EH (cell line): ENCODE measurements at regions not wholly inside any gene's neighbourhood (a gene's known extent, or its start where the extent isn't known, plus 50 kb on each side); places are given as distances from the start of the nearest gene placed in this dataset.
"Not testable (repeated sequence)": the region's sequence is repeated elsewhere in the genome, so short reads cannot be mapped to it uniquely, and the experiment has no call there.

ENCODE experiments used
- DNase-seq: peaks from one replicate; pipeline ENCODE4 v3.0.0-alpha.2; 2015; ENCODE audit warnings: low read depth

GRCh38 chr7:52777051-52777822 is 258.2 kb upstream of the POM121L12 start:
- DNase-seq, result no peak

DNA sequence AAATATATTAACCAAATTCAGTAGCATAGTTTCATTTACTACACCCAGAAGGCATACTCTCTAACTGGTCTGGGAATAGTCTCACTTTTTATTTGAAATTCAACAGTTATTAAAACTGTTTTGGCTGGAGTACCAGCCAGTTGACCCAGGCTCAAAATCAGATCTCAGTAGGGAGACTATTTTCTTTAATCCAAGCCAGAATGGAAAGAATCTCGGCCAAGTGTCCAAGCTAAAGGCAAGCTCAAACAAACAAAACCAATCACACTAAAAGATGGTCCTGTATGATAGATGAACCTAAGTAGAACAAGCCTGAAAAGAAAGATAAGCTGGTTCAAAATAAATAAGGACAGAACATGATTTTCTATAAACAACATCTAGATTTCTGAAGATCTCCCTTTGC is 259.6 kb upstream of the POM121L12 start:
- no peak for DNase-seq

DNA sequence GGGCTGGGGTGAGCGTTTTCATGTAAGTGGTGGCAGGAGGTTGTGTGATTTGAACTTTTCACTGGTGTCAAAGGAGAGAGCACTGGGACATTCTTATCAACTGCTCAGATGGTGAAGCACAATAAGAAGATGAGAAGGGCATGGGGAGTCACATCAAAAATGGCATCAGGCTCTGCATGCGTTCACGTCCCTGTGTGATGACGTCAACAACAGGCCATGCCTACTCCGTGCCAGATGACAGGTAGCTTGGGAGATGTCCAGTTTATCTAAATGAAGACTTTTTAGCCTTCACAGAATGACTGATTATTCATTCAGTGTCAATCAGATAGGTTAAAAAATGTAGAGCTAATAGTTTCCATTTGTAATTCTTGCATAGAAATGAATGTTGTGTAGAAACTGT is 264.3 kb upstream of the POM121L12 start:
- no peak for DNase-seq

DNA sequence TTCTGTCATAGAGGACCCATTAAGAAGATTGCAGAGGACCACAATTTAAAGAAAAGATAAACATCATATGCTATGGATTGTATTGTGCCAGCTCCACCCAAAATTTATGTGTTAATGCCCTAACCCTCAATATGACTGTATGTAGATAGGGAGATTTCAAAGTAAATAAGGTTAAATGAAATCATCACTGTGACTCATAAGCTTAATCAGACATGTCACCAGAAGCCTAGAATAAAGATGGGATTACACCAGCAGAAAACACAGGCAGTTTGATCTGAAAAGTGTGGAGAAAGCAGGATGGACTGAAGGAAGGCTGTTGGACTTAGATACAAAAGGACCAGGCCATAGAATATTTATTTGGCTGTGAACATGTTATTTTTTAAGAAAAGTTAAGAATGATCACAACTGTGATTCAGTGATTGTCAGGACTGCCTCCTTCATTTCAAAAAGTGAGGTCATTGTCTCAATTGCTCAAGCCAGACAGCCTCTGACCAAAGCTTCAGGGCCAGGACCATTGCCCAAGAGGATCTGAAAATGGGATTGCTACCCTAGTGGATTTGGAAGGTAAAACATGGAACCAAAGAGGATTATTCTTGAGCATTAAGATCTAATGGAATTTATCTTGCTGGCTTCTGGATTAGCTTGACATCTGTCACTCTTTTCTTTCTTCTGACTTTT is 270.8 kb upstream of the POM121L12 start:
- DNase-seq, result no peak

DNA sequence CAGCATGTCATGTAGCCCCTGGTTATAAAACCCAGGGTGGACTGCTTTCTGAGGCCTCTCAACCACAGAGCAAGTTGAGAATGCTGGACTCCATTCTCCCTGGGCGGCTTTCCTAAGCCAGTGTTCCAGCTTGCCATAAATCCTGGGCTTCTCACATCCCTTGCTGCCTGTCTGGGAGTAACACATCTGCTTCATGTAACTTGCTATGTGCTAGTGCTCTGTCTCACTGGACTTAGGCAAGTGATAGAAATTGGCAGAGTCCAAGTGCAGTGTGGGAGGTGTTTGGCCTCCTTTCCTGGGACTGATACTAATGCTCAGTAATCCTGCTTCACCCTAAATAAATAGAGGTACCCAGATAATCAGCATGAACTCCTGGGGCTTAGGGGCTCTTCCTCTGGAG is 277.1 kb upstream of the POM121L12 start:
- no peak for DNase-seq

DNA sequence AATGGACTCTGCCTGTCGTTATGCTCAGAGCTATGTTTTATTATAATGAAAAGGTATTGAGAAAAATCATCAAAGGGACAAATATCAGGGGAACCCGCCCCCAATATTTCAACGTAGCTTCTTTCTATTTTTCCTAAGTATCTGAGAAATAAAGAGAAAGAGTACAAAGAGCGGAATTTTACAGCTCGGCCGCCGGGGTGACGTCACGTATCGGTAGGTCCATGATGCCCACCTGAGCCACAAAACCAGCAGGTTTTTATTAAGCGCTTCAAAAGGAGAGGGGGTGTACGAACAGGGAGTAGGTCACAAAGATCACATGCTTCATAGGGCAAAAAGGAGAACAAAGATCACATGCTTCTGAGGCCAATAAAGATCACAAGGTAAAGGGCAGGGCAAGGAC is 281.6 kb upstream of the POM121L12 start:
- no peak for DNase-seq

DNA sequence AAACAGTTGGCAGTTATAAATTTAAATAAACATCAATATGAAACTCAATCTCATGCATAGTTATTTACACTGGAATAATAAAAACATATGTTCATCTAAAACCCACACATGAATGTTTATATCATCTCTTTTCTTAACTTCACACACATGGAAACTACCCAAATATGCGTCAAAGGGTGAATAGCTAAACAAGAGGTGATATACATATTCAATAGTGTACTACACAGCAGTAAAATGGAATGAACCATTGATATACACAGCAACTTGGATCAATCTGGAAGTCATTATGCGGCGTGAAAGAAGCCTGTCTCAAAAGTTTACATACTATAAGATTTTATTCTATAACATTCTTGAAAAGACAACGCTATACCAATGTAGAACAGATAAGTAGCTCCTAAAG is 282.5 kb upstream of the POM121L12 start:
- no peak for DNase-seq

GRCh38 chr7:52749880-52750279 is 285.6 kb upstream of the POM121L12 start:
- no peak for DNase-seq

- no peak for DNase-seq
These were observed 287.6 kb upstream of the POM121L12 start for GRCh38 chr7:52747817-52748216.

DNA sequence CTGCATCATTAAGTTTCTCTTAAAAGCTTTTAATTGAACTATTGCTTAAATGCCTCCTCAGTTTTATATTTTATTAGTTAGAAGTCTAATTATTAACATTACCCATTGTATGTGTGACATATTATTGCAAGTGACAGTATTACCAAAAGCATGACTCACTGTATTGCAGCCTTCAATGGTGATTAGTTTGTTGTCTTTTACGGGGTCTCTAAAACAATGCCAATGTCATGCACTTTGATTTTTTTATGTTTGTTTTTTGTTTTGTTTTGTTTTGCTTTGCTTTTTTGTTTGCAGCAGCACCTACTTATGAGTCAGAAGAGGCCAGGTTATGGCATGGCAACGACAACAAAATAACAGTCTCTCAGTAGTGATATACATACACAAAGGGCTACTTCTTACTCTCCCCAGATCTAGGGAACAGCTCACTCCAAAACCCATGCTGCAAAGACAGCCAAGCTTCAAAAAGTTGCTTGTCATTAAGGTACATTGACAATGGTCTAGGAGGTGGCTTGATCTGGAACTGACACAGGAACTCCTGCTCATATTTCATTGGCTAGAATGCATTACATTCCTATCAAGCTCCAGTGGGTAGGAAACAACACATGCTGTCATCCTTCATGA is 293.7 kb upstream of the POM121L12 start:
- DNase-seq, result no peak

- DNase-seq, result no peak
These were observed 299.8 kb upstream of the POM121L12 start for GRCh38 chr7:52735656-52736055.

- not testable (repeated sequence) for DNase-seq
These were observed 306.8 kb upstream of the POM121L12 start for GRCh38 chr7:52728683-52729082.

DNA sequence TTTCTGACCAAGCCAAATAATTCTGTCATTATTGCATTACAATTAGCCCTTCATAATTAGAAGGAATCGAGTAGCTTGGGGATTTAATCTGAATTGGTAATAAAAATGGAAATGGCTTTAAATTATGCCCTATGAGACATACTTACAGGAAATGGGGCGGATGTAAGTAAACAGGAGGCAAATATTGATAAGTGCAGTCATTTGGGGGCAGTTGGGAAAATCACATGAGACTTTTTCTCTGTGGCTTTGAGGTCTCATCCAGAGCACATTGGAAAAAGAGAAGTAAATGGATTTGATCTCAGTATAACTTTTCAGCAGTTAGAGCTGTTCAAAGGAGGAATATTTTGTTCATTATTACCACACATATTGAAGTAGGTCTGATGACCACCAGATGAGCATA is 307.8 kb upstream of the POM121L12 start:
- no peak for DNase-seq

DNA sequence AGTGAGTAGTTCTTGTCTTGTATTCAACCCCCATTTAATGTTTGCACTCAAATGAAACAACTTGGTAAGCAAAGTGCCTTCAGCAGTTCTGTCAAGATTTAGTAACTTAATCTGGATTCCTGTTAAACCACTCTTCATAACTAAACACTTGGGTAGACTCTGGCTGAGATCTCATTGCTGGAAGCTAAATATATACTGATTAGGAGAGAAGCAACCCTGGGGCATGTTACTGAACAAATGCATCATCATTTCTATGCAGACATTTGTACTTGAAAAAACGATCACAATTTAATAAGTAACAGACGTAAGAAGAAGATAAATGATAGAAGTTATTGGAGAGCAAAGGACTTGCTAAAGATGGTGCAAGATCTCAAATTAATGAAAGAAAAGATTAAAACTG is 308.4 kb upstream of the POM121L12 start:
- no peak for DNase-seq

DNA sequence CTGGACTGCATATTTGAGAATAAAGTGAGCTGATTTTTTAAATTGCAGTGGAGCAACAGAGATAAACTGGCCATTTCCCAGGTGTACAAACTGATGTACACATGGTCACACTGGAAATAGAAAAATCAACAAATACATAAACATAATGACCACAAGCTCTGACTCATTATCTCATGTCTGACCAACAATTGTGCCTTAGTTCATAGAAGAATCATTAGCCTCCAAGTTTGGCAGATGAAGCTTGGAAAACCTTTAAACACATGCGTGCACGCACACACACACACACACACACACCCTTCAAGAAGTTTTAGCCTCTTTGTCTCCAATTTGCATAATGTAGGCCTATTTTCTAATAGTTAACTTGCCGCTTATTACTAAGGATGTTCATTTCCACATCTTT is 308.9 kb upstream of the POM121L12 start:
- DNase-seq, result no peak

DNA sequence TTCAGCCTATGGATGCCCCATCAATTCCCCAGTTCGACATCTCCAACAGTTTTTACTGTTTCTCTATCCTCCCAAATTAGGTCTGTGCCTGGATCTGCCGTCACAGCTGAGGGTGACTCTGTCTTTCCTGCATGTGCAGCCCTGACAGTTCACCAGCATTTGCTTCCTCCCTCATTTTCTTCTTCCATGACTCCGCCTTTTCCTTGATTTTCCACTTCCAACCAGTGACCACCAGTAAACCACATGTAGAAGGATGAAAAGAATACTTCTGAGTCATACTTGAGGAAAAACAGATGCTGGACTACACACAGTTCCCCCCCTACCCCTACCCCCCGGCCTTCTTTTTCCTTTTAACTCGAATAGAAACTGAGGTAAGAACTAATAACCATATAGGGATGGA is 311.8 kb upstream of the POM121L12 start:
- no peak for DNase-seq

- no peak for DNase-seq
These were observed 314.6 kb upstream of the POM121L12 start for GRCh38 chr7:52720856-52721255.

DNA sequence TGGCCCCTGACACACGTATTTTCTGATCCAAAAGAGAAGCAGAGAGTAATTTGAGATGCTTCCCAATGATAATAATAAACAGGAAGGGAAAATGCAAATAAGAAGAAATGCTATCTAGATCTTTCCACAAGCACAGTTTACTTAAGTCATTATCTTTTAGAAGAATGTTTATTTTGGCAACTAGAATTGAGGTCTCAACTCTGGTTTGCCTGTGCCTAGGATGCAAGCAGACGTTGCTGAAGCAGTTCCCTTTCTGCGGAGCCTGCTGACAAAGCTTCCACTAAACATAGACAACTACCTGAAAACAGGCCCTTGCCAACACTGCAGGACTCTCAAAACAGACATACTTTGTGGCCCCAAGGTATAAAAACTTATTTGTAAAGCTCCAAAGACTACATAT is 315.8 kb upstream of the POM121L12 start:
- no peak for DNase-seq

GRCh38 chr7:52715701-52716100 is 319.7 kb upstream of the POM121L12 start:
- DNase-seq, result no peak

DNA sequence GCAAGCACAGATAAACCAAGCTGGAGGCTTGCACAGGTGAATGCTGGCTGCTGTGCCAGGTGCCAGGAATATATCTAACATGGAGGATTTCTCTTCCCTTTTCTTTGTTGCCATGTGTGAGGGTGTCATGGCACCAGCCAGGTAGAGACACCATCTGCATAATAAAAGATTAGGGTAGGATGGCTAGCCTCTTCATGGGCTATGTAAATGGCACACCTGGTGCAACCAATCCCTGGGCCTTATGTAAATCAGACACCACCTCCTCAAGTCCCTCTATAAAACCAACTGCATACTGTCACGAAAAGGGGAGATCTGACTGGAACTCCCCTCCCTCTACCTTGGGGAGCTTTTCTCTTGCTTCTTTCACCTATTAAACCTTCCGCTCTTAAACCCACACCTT is 322.5 kb upstream of the POM121L12 start:
- no peak for DNase-seq

GRCh38 chr7:52711951-52712350 is 323.5 kb upstream of the POM121L12 start:
- no peak for DNase-seq

DNA sequence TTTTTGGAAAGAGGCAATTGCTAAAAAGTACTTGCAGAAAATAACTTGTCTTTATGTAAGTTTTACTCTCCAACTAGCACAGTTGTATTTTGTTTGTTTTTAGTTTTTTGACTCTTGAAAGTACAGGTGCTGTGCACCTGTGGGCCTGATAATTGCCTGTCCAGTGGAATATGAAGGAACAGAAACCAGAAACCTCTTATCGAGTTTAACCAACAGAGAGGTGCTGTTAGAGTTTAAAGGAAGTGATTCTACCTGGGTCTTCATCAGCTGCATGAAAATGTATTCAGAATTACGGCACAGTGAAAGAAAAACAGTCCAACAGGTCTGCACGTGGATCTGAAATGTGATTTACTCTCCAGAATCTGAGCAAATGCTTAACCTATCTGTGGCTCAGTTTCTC is 326.6 kb upstream of the POM121L12 start:
- no peak for DNase-seq

GRCh38 chr7:52705768-52706167 is 329.7 kb upstream of the POM121L12 start:
- DNase-seq, result no peak
